GM18498 (cell line): ENCODE measurements at regions not wholly inside any gene's neighbourhood (a gene's known extent, or its start where the extent isn't known, plus 50 kb on each side); places are given as distances from the start of the nearest gene placed in this dataset.

Experiments
- ATAC-seq: cut with Tn5 transposase; IDR thresholded peaks from one replicate; pipeline ENCODE4 v1.9.1; 2021; ENCODE audit warnings: mild to moderate bottlenecking, moderate library complexity; ENCODE audit not compliant: unreplicated experiment

DNA sequence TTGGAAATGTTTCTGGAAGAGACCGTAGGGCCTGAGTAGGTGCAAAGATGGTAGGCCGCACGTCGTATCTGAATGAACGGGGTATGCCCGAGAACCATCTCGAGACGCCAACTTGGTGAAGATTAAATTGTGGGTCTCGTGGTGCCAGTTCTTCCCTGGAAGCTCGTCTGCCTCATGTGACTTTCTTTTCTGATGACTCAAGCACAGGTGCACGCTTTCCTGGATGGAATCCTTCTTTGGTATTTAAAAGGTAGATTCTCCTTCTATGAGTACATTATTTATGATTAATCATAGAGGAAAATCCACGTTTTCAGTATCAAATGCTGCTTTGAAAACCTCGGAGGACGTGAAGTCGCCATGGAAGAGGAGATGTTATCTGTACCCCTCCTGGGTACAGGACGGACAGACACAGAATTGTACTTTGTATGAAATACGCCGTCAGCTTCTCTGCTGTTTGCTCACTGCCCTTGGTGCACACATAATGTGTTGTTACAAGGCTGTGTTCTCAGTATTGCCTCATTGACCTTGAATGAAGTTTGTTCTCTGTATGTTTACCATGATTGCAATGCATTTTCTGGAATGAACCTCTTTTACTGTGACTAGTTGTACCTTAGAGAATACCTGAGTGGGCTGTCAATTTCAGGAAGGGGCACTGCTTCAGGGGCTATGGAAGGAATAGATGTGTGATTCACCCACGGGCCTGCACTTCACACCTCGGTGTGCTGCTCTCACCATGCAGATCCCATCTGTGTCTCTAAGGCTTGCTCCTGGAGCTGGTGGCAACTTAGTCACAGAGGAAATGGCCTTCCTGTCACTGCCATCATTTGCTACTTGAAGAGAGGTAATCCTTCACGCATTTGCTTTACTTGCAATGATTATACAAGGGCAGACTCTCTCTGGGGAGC, 137.3 kb upstream of the RTL1 start:
- ATAC-seq: no peak

- no peak for ATAC-seq
These were observed 140.4 kb upstream of the RTL1 start for GRCh38 chr14:101043891-101044290.

- ATAC-seq: no peak
These were observed 141.2 kb upstream of the RTL1 start for GRCh38 chr14:101044741-101045140.

DNA sequence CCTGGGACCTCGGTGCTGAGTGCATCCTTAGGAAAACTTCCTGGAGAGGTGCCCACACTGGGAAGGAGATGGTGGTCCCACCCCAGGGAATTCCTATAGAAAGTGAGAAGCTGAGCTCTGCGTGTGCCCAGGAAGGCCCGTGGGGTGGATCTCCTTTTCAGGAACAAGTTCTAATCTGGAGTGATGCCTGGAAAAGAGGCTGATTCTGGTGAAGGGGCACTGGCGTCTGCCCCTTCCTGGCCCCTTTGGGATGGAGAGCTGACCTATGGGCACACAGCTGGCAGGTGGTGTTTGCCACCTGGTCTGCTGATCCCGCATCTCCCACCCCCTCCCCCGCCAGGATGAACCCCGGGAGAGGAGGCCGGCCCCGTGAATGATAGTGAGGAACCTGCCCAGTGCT, 142.0 kb upstream of the RTL1 start:
- ATAC-seq: no peak

- no peak for ATAC-seq
These were observed 142.5 kb upstream of the RTL1 start for GRCh38 chr14:101046071-101046470.

DNA sequence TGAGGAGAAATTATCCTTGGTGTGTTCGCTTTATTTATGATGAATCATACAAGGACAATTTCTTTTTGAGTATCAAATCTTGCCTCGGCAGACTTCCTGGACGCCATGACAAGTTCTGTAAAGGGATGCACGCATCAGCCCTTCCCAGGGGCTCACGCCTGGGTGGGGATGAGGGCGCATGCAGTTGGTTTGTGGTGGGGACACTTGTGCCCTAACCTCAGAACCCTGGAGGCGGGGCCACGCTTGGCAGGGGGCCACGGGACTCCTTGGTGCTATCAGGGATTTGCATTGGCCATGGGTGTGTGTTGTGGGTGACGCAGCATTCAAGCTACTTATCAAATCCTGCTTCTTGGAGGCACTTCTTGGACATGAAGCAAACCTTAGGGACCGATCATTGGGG, 143.8 kb upstream of the RTL1 start:
- ATAC-seq: no peak

DNA sequence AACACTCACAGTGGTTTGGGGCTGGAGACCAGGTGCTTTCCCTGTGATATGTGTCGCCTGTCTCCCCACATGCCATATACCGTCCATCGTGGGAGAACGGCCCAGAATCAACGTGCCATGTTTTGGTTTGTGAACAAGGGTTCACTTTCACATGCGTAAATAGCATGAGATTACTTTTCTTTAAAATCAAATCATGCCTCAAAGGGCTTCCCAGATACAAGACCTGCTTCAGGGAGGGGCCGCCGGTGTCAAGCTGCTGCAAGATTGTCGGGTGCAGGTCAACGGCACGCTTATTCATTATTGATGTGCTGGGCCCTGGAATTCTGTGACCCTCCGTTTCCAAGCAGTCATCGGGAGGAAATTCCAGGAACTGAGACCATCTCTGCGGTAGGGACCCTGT, 145.2 kb upstream of the RTL1 start:
- ATAC-seq: no peak

GRCh38 chr14:101049511-101049910, 146.0 kb upstream of the RTL1 start:
- ATAC-seq: no peak

GRCh38 chr14:101049942-101050341, 146.4 kb upstream of the RTL1 start:
- no peak for ATAC-seq

- ATAC-seq: no peak
These were observed 147.5 kb upstream of the RTL1 start for GRCh38 chr14:101050901-101051490.

DNA sequence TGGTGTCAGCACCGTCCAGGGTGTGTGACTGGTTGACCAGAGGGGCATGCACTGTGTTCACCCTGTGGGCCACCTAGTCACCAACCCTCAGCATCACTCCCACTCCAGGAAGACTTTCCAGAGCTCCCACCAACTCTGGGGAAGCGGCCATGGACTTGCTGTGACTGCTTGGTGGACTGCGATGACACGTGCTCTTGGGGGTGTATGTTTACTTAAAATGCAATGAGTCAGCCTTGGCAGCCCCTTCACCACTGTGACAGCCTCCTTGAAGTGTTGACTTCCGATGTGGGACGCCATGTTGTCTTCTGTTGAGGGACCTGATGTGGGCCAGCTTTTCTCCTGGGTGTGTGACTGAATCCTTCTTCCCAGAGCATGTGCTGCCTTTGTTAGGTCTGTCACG, 151.1 kb upstream of the RTL1 start:
- ATAC-seq: no peak

GRCh38 chr14:101055106-101055662, 151.7 kb upstream of the RTL1 start:
- ATAC-seq: no peak

GRCh38 chr14:101055776-101056374, 152.4 kb upstream of the RTL1 start:
- no peak for ATAC-seq

- no peak for ATAC-seq
These were observed 152.9 kb upstream of the RTL1 start for GRCh38 chr14:101056446-101056845.

GRCh38 chr14:101057394-101057793, 153.9 kb upstream of the RTL1 start:
- ATAC-seq: no peak

GRCh38 chr14:101058571-101058970, 155.0 kb upstream of the RTL1 start:
- ATAC-seq: no peak

GRCh38 chr14:101060171-101060601, 156.7 kb upstream of the RTL1 start:
- ATAC-seq: no peak

GRCh38 chr14:101061411-101062064, 158.0 kb upstream of the RTL1 start:
- ATAC-seq: no peak

GRCh38 chr14:101062065-101062450, 158.5 kb upstream of the RTL1 start:
- no peak for ATAC-seq

- ATAC-seq: no peak
These were observed 159.1 kb upstream of the RTL1 start for GRCh38 chr14:101062601-101063000.

DNA sequence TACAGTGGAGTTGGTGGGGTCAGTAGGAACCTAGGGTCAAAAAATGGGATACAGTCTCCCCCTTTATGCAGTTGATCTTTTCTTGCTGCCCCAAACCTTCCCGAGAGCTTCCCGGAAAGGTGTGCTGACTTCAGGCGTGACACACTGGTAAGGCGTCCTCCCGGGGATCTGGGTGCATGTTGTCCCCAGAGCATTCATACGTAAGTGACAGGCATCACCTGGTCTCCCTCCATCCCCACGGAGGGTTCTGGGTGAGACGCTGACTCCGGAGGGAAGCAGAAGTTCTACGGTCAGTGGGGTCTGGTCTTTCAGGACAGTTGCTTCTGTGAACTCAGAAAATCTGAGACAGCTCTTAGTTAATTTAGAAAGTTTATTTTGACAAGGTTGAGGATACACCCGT, 159.6 kb upstream of the RTL1 start:
- ATAC-seq: no peak
